T-helper 9 cell (primary cell): ENCODE measurements at regions not wholly inside any gene's neighbourhood (a gene's known extent, or its start where the extent isn't known, plus 50 kb on each side); places are given as distances from the start of the nearest gene placed in this dataset.
"Not testable (repeated sequence)": the region's sequence is repeated elsewhere in the genome, so short reads cannot be mapped to it uniquely, and the experiment has no call there.

Source experiments
- DNase-seq: peaks from one replicate; pipeline ENCODE4 v3.0.0-alpha.2; 2020

DNA sequence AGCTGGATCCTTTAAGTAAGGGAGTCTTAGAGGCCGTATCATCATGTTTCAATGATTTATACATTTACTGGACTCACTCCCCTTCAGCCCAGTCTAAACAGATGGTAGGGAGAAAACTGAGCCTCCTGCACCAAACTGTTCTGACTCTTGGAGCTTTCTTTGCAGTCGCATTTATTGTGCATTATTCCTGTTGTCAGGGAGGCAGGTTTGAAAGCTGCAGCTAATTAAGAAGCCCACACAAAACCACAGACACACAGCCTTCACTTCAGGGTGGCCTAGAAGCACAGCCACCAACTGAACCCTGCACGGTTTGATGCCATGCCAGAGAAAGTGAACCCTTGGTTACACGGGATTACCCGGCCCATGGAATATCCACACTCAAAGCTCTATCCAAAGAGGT, 911.0 kb downstream of the UQCRFS1 start:
- DNase-seq, result no peak

DNA sequence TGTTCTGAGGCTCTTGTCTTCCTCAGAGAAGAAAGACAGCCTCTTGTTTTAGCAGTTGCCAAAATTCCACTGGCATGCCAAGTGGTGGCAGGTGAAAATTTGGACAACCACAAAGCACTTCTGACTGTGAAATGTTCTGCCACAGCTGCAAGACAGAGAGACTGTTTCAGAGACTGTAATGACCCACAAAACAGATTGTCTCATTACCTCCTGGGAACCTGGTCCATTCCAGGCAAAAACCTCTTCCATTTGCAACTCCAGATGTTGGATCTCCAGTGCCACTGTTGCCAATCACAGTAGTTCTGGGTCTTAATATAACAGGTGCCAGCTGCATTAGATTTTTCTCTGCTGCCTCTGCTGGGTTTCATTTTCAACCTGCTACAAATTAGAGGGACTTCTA, 911.5 kb downstream of the UQCRFS1 start:
- DNase-seq, result no peak

DNA sequence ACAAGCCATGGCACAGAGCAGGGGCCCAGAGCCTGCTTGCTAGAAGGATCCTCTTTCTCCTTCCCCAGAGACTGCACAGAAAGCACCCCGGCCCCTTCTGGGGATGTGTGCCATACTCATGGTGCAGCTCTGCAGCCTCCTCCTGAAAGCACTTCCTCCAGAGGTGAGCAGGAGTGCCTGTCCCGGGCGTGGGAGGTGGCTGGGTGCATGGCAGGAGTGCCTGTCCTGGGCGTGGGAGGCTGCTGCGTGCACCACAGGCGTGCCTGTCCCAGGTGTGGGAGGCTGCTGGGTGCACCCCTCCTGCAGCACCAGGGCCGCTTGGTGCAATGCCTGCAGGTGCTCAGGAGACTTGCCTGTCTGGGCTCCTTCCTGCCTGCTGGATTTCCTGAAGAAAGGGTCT, 913.3 kb downstream of the UQCRFS1 start:
- no peak for DNase-seq

DNA sequence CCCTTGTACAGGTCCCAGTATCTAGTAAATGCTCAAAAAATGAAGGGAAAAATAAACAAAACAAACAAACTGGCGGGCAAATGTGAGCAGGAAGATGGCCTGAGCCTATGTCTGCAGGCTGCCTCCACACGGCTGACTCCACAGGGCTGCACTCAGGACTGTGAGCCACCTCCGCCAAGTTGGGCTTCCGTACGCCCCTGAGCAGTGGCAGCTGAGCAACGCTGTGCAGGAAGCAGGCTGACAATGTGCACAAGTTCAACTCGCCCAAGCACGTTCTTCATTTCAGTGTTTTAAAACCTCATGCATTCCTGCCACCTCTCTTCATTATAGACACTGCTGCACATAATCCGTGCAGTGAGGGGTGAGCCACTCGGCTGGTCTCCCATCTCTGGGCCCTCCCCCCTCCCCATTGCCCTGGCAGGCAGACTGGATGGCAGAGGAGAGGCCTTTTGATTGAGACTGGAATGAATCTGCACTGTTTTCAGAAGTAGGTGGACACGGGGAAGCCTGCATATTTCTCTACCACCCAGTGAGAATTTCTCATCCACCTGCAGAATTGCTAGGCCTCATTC, 915.3 kb downstream of the UQCRFS1 start:
- DNase-seq, result no peak

DNA sequence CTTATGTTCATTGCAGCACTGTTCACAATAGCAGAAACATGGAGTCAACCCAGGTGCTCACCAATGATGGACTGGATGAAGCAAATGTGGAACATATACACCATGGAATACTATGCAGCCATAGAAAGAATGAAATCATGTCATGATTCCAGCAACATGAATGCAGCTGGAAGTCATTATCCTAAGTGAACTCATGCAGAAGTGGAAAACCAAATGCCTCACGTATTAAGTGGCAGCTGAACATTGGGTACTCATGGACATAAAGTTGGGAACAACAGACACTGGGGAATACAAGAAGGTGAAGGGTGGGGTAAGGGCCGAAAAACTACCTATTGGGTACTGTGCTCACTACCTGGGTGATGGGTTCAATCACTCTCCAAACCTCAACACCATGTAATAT, 915.9 kb downstream of the UQCRFS1 start:
- DNase-seq, result no peak

DNA sequence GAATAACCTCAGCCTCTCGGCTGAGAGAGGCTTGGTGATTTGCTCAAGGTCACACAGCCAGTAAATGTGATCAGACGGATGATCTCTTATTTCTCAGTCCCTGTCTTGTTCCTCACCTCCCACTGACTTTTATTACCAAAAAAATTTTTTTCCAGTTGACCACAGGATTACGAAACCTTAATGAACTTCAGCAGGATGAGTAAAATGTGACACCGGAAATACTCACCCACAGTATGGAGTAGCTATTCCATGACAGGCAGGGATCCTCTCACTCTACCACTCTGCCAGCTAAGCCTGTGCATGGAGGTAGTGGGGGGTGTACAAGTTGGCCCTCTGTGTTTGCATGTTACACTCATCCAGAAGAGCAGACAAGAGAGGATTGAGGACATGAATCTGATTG, 916.4 kb downstream of the UQCRFS1 start:
- DNase-seq, result no peak

DNA sequence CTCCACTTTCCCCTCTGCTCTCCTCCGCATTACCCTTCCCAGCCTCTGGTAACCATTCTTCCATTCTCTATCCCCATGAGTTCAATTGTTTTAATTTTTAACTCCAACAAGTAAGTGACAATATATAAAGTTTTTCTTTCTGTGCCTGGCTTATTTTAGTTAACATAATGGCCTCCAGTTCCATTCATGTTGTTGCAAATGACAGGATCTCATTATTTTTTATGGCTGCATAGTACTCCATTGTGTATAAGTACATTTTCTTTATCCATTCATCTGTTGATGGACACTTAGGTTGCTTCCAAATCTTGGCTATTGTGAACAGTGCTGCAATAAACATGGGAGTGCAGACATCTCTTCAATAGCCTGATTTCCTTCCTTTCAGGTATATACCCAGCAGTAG, 918.0 kb downstream of the UQCRFS1 start:
- DNase-seq, result not testable (repeated sequence)

DNA sequence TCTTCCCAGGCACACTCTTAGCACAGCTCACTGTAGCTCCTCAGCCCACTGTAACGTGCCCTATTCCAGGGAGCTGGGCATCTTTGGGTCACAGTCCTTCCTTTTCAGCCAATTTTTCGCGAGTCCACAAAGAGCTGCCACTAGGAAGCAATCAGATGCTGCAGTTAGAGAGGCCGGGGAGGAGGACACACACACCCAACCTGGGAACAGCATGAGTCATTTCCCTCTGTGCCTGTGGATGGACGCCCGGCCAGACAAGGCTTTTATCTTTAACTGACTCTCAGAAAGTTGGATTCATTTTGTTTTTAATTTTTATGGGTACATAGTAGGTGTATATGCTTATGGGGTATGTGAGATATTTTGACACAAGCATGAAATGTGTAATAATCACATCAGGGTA, 918.6 kb downstream of the UQCRFS1 start:
- no peak for DNase-seq

DNA sequence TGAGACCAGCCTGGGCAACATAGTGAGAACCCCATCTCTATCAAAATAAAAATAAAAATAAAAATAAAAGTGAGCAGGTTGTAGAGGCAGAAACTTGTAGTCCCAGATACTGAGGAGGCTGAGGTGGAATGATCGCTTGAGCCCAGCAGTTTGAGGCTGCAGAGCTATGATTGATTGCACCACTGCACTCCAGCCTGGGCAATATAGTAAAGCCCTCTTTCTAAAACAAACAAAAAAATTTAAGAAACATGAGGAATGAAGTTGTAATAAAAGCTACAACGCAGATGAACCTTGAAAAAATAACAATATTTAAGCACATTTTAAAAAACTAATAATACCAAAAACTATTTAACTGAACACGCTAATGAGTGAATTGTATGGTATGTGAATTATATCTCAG, 919.3 kb downstream of the UQCRFS1 start:
- no peak for DNase-seq

DNA sequence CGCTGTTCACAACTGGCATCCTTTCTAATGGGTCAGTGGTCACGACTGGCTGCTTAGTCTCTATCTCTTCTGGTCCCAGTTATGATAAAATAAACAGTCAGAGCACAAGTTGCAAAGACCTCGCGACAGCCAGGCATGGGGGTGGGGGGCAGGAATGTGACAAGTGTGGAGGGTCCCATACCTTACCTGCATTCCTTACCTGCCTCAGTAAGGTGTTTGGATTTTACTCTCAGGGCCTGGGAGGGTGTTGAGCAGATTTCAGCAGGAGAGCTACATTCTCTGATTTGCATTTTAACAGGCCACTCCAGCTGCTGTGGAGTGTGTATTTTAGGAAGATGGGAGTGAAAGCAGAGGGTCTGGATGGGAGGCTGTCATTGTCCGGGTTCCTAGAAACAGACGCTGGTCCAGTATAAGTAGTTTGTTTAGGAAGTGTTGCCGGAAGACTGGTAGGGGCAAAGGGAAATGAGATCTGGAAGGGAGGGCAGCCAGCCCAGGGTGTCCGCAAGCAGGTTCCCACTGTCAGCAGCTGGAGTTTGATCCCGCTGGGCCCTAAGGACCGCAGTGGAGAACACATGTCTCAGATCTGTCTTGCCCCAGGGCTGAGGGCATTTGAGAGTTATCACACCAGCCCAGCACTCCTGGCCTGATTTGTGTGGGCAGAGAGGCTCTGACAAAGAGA, 920.0 kb downstream of the UQCRFS1 start:
- no peak for DNase-seq

DNA sequence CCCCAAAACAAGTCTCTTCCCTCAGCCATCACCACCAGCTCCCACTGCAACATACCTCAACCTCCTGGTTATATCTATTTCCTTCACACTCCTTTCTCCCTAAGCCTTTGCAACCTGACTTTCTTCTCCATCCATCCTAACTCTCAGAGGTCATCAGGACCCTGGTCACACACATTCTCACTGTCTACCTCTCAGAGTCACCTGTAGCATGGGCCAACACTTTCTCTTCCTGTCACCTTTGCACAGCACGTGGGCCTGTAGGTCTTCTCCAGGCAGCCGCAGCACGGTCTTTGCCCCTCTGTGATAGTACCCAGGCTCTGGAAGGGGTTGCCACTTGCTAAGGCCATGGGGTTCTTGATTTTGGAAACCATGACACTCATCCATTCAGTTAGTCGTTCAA, 921.1 kb downstream of the UQCRFS1 start:
- no peak for DNase-seq

DNA sequence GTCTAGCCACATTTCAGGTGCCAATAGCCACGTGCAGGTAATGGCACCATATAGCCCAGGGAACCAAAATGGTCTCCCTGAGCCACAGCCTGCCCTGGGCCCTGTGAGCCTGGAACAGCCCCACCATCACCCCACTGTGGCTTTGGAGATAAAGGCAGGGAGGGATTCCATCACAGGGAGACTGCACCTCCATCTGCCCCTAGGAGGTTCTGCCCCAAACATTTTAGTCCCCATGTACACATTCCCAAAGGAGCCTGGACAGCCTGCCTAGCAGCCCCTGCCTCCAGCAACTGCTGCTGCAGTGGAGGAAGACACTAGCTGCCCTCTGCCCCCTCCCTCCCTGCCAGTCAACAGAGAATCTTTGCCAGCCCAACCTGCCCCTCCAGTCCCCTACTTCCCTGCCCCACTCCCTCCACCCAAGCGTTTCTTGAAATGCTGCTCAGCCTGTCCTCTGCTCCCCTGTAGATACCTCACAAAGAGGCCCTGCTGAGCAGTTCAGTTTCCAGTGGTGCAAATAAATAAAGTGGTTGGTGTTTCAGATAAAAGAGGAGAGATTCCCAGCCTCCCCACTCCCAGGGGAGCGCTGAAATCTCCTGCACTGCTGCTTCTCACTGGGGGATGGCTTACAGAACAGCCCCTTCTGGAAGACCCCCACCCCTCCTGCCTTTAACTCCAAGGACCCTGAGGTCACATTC, 921.8 kb downstream of the UQCRFS1 start:
- DNase-seq, result no peak

DNA sequence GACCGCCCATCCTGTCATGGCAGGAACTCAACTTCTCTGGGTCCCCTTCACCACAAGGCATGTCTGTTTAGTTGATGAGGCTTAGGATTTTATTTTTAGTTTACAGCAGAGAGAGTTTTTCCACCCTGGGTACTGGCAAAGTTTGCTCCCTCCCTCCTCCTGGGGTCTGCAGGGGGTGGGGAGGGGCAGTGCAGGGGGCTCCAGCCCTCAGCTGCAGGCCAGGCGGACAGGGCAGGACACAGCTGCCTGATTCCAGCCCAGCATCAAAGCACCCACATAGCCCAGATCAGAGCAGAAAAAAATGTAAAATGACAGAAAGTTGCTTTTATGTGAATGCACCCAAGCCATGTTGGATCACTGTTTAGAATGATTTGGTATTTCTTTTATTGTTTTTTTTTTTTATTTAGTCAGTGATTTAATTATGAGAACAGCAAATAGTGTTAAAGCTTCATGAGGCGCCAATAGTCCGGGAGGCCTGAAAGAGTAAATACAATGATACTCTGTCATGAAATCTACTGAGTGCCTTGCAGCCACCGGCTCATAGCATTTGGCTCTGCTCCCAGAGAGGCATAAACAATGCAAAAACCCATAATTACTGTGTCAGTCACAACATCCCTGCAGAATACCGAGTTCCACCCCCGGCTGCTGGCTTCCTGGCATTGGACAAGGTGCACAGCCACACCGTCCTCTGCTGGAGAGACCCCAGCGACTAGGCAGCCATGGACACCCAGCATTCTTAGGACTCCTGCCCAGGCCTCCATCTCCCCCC, 923.5 kb downstream of the UQCRFS1 start:
- DNase-seq, result no peak

DNA sequence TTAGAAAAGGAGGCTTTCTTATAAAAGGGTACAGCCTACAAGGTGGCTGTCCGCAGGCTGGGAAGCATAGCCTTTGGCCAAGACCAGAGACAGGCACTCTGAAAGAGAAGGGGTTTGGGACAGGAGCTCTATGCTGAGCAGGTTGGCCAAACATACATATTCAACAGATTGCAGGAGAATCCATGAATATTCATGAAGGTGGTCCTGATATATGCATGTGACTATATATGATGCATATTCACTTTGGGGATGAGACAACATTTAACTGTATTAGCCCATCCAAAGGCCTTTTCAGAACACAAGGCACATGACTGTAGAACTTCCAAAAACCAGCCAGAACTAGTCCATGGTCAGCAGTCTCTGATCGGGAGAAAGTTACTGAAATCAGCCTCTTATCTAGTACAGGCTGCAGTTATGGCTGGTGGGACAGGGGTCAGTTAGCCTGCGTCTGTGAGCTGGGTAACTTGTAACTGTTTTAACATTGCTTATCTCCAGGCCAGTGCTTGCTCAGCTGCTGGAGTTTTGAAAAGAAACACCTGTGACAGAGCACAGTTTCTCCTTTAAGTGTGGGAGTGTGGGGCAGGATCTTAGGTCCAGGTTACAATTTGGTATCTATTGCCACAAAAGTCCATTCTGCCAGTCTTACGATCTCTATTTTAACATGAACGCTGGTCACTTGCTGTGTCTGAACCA, 924.2 kb downstream of the UQCRFS1 start:
- DNase-seq, result no peak

DNA sequence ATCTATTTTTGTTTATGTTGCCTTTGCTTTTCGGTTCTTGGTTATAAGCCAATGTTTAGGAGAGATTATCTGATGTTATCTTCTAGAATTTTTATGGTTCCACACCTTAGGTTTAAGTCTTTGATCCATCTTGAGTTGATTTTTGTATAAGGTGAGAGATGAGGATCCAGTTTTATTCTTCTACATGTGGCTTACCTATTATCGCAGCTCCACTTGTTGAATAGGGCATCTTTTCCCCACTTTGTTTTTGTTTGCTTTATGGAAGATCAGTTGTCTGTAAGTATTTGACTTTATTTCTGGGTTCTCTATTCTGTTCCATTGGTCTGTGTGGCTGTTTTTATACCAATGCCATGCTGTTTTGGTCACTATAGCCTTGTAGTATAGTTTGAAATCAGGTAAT, 927.0 kb downstream of the UQCRFS1 start:
- DNase-seq, result no peak

DNA sequence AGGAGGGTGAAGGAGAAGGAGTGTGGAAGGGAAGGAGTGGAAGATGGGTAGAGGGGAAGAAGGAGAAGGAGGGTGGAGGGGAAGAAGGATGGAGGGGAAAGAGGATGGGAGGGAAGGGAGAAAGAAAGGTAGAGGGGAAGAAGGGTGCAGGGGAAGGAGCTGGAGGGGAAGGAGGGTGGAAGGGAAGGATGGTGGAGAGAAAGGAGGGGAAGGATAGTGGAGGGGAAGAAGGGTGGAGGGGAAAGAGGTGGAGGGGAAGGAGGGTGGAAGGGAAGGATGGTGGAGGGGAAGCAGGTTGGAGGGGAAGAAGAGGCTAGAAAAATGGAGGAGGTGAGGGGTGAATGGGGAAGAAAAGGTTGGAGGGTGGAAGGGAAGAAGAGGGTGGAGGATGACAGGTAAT, 927.9 kb downstream of the UQCRFS1 start:
- no peak for DNase-seq

DNA sequence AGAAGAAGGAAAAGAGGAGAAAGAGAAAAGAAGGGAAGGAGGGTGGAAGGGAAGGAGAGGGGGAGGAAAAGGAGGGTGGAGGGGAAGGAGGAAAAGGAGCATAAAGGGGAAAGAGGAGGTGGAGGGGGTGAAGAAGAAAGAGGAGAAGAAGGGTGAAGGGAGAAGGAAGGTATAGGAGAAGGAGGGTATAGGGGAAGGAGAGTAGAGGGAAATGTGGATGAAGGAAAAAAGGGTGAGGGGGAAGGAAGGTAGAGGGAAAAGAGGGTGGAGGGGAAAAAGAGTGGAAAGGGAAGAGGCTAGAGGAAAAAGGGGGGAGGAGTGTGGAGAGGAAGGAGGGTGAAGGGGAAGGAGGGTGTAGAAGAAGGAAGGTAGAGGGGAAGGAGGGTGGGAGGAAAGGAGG, 928.6 kb downstream of the UQCRFS1 start:
- DNase-seq, result no peak

DNA sequence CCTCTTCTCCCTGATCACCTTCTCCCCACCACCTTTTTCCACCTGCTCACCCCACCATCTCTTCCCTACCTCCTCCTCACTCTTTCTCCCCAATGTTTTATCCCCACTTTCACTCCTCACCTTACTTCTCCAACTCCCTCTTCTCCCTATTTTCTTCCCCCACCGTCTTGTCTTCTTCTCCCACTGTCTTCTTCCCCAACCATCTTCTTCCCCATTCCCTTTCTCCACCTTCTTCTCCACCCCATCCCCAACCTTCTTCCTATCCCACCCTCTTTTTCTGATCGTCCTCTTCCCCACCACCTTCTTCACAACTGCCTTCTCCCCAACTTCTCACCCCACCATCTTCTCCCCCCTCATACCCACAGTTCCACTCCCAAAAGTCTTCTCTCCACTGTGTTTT, 929.4 kb downstream of the UQCRFS1 start:
- DNase-seq, result no peak

DNA sequence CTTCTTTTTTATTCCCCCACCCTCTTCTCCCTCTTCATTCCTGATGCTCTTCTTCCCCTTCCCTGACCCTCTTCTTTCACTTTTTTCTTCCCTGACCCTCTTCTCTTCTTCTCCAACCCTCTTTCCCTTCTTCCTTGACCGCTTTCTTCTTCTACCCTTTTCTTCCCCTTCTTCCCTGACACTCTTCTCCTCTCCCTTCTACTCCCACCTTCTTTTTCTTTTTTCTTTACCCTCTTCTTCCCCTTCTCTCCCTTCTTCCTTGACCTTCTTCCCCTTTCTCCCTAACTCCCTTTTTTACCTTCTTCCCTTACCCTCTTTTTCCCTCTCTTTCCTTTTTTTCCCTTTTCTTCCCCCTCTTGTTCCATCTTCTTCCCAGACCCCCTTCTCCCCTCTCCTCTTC, 931.3 kb downstream of the UQCRFS1 start:
- DNase-seq, result no peak

DNA sequence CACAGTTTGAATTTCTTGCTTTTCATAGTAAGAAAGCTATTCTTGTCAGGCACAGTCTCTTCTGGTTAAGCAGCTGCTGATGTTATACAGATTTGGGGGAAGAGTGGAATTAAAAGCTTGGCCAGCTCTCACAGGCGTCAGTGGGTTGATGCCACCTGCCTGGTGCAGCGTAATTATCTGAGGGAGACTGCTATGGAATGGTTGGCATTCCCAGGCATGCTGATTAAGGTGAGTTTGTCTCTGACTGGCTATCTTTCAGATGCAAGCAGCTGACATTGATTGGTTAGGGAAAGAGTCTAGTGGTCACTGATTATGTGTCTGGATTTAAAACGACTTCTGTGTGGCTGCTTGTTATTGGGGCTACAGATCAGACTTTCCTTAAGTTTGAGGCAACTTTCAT, 948.4 kb downstream of the UQCRFS1 start:
- DNase-seq, result no peak

DNA sequence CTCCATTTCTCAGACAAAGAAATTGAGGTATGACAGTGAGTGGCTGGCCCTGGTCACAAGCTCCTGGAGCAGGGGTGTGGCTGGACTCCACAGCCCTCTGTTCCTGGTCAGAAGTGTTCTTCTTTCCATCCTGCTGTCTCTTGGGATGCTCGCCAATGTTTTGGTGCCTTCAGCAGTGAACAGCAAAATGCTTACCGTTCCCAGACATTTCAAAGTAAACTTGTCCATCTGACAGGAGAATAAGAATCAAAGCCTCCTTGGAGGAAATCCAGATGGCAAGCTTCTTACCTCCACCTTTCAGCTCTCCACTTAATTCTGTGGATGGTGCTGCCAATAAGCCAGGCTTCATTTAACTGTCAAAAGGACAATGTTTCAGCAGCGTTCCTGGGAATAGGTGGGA, 954.1 kb downstream of the UQCRFS1 start:
- no peak for DNase-seq

DNA sequence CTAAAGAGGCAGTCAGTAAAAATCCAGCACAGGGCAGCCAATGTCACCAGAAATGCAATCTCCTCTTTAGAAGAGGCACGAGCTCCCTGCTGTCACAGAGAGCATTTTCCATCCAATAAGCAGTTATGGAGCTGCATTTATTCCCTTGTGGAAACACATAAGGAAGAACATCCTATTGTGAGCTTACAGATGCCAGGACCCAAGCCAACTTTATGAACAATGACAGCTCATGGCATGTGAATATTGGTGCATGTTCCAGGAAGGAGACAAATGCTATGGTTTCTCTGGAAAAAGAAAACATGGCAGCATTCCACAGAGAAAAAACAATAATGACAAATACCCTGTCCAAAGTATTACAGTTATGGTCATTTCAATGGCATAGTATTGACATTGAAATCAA, 955.6 kb downstream of the UQCRFS1 start:
- no peak for DNase-seq

DNA sequence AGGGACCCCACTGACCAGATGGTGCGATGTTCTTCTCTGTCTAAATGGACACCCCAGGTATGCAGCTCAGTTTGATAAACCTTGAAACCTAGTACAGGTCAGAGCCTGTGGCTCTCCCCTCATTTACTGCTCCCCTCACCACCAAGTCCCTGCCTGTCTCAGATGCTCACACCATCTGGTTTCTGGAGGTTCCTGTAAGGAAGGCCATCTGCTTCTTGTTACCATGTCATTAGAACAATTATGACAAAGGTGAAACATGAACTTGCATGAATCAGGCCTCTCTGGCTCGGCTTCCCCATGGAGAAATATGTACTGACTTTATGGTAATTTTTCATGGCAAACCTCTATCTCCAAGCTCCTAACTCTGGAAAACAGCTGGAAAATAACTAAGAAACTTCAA, 965.7 kb downstream of the UQCRFS1 start:
- no peak for DNase-seq
